ENCODE measurements at regions not wholly inside any gene's neighbourhood (a gene's known extent, or its start where the extent isn't known, plus 50 kb on each side); places are given as distances from the start of the nearest gene placed in this dataset.

- no peak for DNase-seq (ENCODE audit: low spot score)
- Histone ChIP-seq H3K27ac (ENCODE audit: low read depth, low read length, poor library complexity, severe bottlenecking) (no peak overlapping the region), H3K36me3 (ENCODE audit: insufficient read depth, low read length, poor library complexity, severe bottlenecking) (no peaks in the 10 kb centered on the region), H3K4me1 (ENCODE audit: insufficient read depth, low read length, poor library complexity, severe bottlenecking) (no peaks in the 10 kb centered on the region), H3K27me3 (replicated peaks; ENCODE audit: insufficient read depth, low read depth, low read length, poor library complexity) (no peaks in the 10 kb centered on the region), H3K4me3 (ENCODE audit: low read depth, low read length, poor library complexity, severe bottlenecking) (no peak overlapping the region), H3K9me3 (ENCODE audit: low read depth, low read length, poor library complexity, severe bottlenecking) (no peaks in the 10 kb centered on the region)
- TF ChIP-seq, protein P1, sequence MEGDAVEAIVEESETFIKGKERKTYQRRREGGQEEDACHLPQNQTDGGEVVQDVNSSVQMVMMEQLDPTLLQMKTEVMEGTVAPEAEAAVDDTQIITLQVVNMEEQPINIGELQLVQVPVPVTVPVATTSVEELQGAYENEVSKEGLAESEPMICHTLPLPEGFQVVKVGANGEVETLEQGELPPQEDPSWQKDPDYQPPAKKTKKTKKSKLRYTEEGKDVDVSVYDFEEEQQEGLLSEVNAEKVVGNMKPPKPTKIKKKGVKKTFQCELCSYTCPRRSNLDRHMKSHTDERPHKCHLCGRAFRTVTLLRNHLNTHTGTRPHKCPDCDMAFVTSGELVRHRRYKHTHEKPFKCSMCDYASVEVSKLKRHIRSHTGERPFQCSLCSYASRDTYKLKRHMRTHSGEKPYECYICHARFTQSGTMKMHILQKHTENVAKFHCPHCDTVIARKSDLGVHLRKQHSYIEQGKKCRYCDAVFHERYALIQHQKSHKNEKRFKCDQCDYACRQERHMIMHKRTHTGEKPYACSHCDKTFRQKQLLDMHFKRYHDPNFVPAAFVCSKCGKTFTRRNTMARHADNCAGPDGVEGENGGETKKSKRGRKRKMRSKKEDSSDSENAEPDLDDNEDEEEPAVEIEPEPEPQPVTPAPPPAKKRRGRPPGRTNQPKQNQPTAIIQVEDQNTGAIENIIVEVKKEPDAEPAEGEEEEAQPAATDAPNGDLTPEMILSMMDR (conservative IDR thresholded peaks at IDR 0.05; ENCODE audit: low read depth, low read length): no peak
- TF ChIP-seq EZH2 (IDR thresholded peaks at IDR 0.05; ENCODE audit: borderline replicate concordance, low read depth, low read length, poor library complexity, severe bottlenecking): no peak
- intact Hi-C loops (cut with micrococcal nuclease; ENCODE audit: unreplicated experiment): no loop called here
- POLR2A ChIA-PET (ENCODE audit: low non-redundant PET): no interaction called here
- CTCF ChIA-PET: no interaction called here
- no TSS peak for BruUV-seq (replicated peaks)
These were observed 160.8 kb upstream of the PHACTR1 start for GRCh38 chr6:12555781-12556180.

DNA sequence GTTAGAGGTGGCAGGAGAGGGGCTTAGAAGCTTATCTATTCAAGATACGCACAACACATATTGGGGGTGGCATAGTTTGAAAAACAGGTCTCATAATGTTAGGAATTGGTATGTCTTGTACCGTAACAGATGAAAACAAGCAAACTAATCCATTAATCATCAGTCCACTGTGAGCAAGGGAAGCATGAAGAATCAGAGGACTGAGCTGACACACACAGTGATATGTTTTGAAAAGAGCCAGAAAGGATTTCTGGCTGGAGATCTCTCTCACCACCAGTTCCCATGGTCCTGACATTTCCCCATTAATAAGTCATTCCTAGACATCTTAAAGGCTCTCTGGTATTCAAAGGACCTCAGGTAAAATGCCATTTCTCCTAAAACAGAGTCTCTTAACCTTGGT is 158.8 kb upstream of the PHACTR1 start:
- H3K36me3 ChIP-seq (ENCODE audit: insufficient read depth, low read length, poor library complexity, severe bottlenecking): no peaks in the 10 kb centered on the region
- H3K4me1 ChIP-seq (ENCODE audit: insufficient read depth, low read length, poor library complexity, severe bottlenecking): no peaks in the 10 kb centered on the region
- TF ChIP-seq, protein P1 (conservative IDR thresholded peaks at IDR 0.05; ENCODE audit: low read depth, low read length): no peak
- TF ChIP-seq EZH2 (IDR thresholded peaks at IDR 0.05; ENCODE audit: borderline replicate concordance, low read depth, low read length, poor library complexity, severe bottlenecking): no peak
- no peak overlapping the region for H3K27ac ChIP-seq (ENCODE audit: low read depth, low read length, poor library complexity, severe bottlenecking)
- no peaks in the 10 kb centered on the region for H3K9me3 ChIP-seq (ENCODE audit: low read depth, low read length, poor library complexity, severe bottlenecking)
- H3K4me3 ChIP-seq (ENCODE audit: low read depth, low read length, poor library complexity, severe bottlenecking): no peak overlapping the region
- intact Hi-C loops (cut with micrococcal nuclease; ENCODE audit: unreplicated experiment): no loop called here
- ChIA-PET POLR2A (ENCODE audit: low non-redundant PET) (no interaction called here), CTCF (no interaction called here)
- no TSS peak for BruUV-seq (replicated peaks)
- no peak for DNase-seq (ENCODE audit: low spot score)
- no peaks in the 10 kb centered on the region for H3K27me3 ChIP-seq (replicated peaks; ENCODE audit: insufficient read depth, low read depth, low read length, poor library complexity)

DNA sequence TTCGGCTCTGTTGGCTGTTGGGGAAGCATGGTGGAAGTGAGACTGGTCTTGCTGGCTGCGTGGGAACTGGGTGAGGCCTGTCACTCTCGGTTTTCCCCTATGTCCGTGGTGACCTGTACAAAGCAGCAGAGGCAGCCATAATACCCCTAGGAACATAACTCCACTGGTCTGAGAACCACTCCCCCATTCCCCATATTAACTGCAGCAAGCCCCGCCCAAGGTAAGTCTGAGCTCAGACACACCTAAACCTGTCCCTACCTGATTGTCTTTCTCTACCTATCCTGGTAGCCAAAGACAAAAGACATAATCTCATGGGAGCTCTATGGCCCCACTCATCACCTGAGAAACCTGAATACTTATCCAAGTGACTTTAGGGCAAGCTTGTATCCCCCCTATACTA is 156.3 kb upstream of the PHACTR1 start:
- Histone ChIP-seq H3K27me3 (replicated peaks; ENCODE audit: insufficient read depth, low read depth, low read length, poor library complexity) (no peaks in the 10 kb centered on the region), H3K9me3 (ENCODE audit: low read depth, low read length, poor library complexity, severe bottlenecking) (no peaks in the 10 kb centered on the region), H3K27ac (ENCODE audit: low read depth, low read length, poor library complexity, severe bottlenecking) (no peak overlapping the region), H3K36me3 (ENCODE audit: insufficient read depth, low read length, poor library complexity, severe bottlenecking) (no peaks in the 10 kb centered on the region), H3K4me1 (ENCODE audit: insufficient read depth, low read length, poor library complexity, severe bottlenecking) (no peaks in the 10 kb centered on the region), H3K4me3 (ENCODE audit: low read depth, low read length, poor library complexity, severe bottlenecking) (no peak overlapping the region)
- ChIA-PET CTCF (no interaction called here), POLR2A (ENCODE audit: low non-redundant PET) (no interaction called here)
- intact Hi-C loops (cut with micrococcal nuclease; ENCODE audit: unreplicated experiment): no loop called here
- DNase-seq (ENCODE audit: low spot score): no peak
- no TSS peak for BruUV-seq (replicated peaks)
- TF ChIP-seq EZH2 (IDR thresholded peaks at IDR 0.05; ENCODE audit: borderline replicate concordance, low read depth, low read length, poor library complexity, severe bottlenecking): no peak
- TF ChIP-seq, protein P1 (conservative IDR thresholded peaks at IDR 0.05; ENCODE audit: low read depth, low read length): no peak
